ENCODE measurements at regions not wholly inside any gene's neighbourhood (a gene's known extent, or its start where the extent isn't known, plus 50 kb on each side); places are given as distances from the start of the nearest gene placed in this dataset.

DNA sequence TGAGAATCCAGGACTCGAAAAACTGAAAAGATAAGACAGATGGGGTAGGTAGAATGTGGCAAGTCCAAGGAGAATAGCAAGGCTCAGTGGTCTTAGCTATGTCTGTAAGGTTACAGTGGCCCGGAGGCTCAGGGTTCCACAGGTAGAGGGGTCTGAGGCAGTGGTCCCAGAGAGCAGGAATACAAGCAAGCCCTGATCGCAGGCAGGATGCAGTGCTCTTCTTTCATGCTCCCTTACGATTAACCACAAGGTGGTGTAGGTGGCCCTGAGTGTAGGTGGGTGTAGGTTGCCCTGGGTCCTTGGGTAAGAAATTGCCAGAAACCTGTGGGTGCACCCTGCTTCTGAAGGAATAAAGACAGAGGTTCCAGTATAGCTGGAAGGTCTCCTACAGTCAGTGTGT, 99.1 kb upstream of the RAB3GAP2 start:
- TF ChIP-seq EZH2 (IDR thresholded peaks at IDR 0.05; ENCODE audit: borderline replicate concordance) (no peak), EZH2phosphoT487 (IDR thresholded peaks at IDR 0.05; ENCODE audit: low read depth, severe bottlenecking, unreplicated experiment) (no peak)
- TF ChIP-seq, protein P1, sequence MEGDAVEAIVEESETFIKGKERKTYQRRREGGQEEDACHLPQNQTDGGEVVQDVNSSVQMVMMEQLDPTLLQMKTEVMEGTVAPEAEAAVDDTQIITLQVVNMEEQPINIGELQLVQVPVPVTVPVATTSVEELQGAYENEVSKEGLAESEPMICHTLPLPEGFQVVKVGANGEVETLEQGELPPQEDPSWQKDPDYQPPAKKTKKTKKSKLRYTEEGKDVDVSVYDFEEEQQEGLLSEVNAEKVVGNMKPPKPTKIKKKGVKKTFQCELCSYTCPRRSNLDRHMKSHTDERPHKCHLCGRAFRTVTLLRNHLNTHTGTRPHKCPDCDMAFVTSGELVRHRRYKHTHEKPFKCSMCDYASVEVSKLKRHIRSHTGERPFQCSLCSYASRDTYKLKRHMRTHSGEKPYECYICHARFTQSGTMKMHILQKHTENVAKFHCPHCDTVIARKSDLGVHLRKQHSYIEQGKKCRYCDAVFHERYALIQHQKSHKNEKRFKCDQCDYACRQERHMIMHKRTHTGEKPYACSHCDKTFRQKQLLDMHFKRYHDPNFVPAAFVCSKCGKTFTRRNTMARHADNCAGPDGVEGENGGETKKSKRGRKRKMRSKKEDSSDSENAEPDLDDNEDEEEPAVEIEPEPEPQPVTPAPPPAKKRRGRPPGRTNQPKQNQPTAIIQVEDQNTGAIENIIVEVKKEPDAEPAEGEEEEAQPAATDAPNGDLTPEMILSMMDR (IDR thresholded peaks at IDR 0.05; ENCODE audit: poor library complexity) = no peak

All from hepatocyte (in vitro differentiated cells).